IMR-90 (cell line): ENCODE measurements at regions not wholly inside any gene's neighbourhood (a gene's known extent, or its start where the extent isn't known, plus 50 kb on each side); places are given as distances from the start of the nearest gene placed in this dataset.

Experiments
- ATAC-seq: fragments of 200-7000 bp; cut with Tn5 transposase; 2 replicates; pipeline ENCODE4 v1.9.1; 2020; ENCODE audit warnings: low read depth, mild to moderate bottlenecking, moderate library complexity
- BruUV-seq: library from RNA; stranded (reverse); fragments of 400-500 nt; replicated peaks from 2 replicates; lab custom pipeline; 2021; lab: Mats Ljungman, UMichigan
- CTCF ChIA-PET: fragments of 300-600 bp; formaldehyde crosslinking; extraction: SDS; loops from one replicate; lab custom pipeline; 2021; ENCODE audit warnings: antibody characterized with exemption; lab: Yijun Ruan, JAX
- POLR2A ChIA-PET: fragments of 300-600 bp; sonication (Branson Sonifier 250); formaldehyde crosslinking; loops from one replicate; lab custom pipeline; 2022; ENCODE audit warnings: antibody characterized with exemption; ENCODE audit not compliant: unreplicated experiment; lab: Charles Lee
- DNase-seq: peaks from one replicate; pipeline ENCODE4 v3.0.0; 2013
- H2AFZ ChIP-seq: replicated peaks from 2 replicates; pipeline ENCODE3; 2013; ENCODE audit warnings: low read length, mild to moderate bottlenecking; ENCODE audit not compliant: poor library complexity
- H2AK5ac ChIP-seq: 2 replicates; pipeline ENCODE4 v1.6.1; 2013; ENCODE audit warnings: low read depth, low read length, inconsistent platforms
- H2AK9ac ChIP-seq: replicated peaks from 2 replicates; pipeline ENCODE3; 2013; ENCODE audit warnings: mild to moderate bottlenecking, low read depth, low read length, moderate library complexity; ENCODE audit not compliant: poor library complexity
- H2BK120ac ChIP-seq: 2 replicates; pipeline ENCODE4 v1.6.1; 2013; ENCODE audit warnings: low read depth, low read length, inconsistent platforms
- H2BK15ac ChIP-seq: 3 replicates; pipeline ENCODE4 v1.6.1; 2013; ENCODE audit warnings: low read depth, low read length, inconsistent platforms
- H2BK20ac ChIP-seq: 2 replicates; pipeline ENCODE4 v1.6.1; 2013; ENCODE audit warnings: low read depth, mild to moderate bottlenecking, inconsistent platforms, low read length, moderate library complexity
- H2BK5ac ChIP-seq: 2 replicates; pipeline ENCODE4 v1.6.1; 2013; ENCODE audit warnings: mild to moderate bottlenecking, low read depth, low read length, inconsistent platforms; ENCODE audit not compliant: poor library complexity, severe bottlenecking
- H3K14ac ChIP-seq: replicated peaks from 2 replicates; pipeline ENCODE4 v1.6.1; 2013; ENCODE audit warnings: low read depth, low read length, inconsistent platforms
- H3K18ac ChIP-seq: 2 replicates; pipeline ENCODE4 v1.6.1; 2013; ENCODE audit warnings: low read depth, low read length, control low read depth
- H3K23ac ChIP-seq: 2 replicates; pipeline ENCODE4 v1.6.1; 2013; ENCODE audit warnings: low read depth, low read length, inconsistent platforms
- H3K27ac ChIP-seq: 2 replicates; pipeline ENCODE4 v1.5.1; 2013; ENCODE audit warnings: mild to moderate bottlenecking, control low read depth, low read length; ENCODE audit not compliant: insufficient read depth
- H3K27me3 ChIP-seq: 2 replicates; pipeline ENCODE4 v1.6.1; 2013; ENCODE audit warnings: low read length; ENCODE audit not compliant: control insufficient read depth, insufficient read depth
- H3K36me3 ChIP-seq: 2 replicates; pipeline ENCODE4 v1.6.1; 2013; ENCODE audit warnings: low read length, mixed read lengths; ENCODE audit not compliant: control insufficient read depth, insufficient read depth
- H3K4ac ChIP-seq: 2 replicates; pipeline ENCODE4 v1.6.1; 2013; ENCODE audit warnings: low read depth, low read length, inconsistent platforms
- H3K4me1 ChIP-seq: 2 replicates; pipeline ENCODE4 v1.6.1; 2013; ENCODE audit warnings: low read length, mixed read lengths; ENCODE audit not compliant: control insufficient read depth, insufficient read depth
- H3K4me2 ChIP-seq: 2 replicates; pipeline ENCODE4 v1.6.1; 2013; ENCODE audit warnings: low read depth, mild to moderate bottlenecking, control low read depth, low read length, moderate library complexity
- H3K4me3 ChIP-seq: 2 replicates; pipeline ENCODE4 v1.5.1; 2013; ENCODE audit warnings: low read depth, mild to moderate bottlenecking, control low read depth, low read length, moderate library complexity; ENCODE audit not compliant: insufficient read depth
- H3K56ac ChIP-seq: 2 replicates; pipeline ENCODE4 v1.6.1; 2013; ENCODE audit warnings: low read length, inconsistent platforms; ENCODE audit not compliant: insufficient read depth; ENCODE audit errors: extremely low read depth
- H3K79me1 ChIP-seq, 2 experiments: 2 replicates each; pipeline ENCODE4 v1.6.1; 2013; ENCODE audit warnings: low read length in 2 of 2, inconsistent platforms in 1 of 2, low read depth in 1 of 2
- H3K9ac ChIP-seq: 2 replicates; pipeline ENCODE4 v1.6.1; 2013; ENCODE audit warnings: low read depth, low read length, control low read depth
- H3K9me1 ChIP-seq: 2 replicates; pipeline ENCODE4 v1.6.1; 2013; ENCODE audit warnings: low read length, inconsistent platforms; ENCODE audit not compliant: insufficient read depth
- H3K9me3 ChIP-seq: 2 replicates; pipeline ENCODE4 v1.6.1; 2013; ENCODE audit warnings: low read length; ENCODE audit not compliant: control insufficient read depth, insufficient read depth
- H4K20me1 ChIP-seq: 2 replicates; pipeline ENCODE4 v1.6.1; 2013; ENCODE audit warnings: low read length, inconsistent platforms; ENCODE audit not compliant: insufficient read depth
- H4K5ac ChIP-seq: 2 replicates; pipeline ENCODE4 v1.6.1; 2013; ENCODE audit warnings: mild to moderate bottlenecking, low read depth, low read length, control low read depth
- H4K8ac ChIP-seq, 2 experiments: 2 replicates each; pipeline ENCODE4 v1.6.1; 2013; ENCODE audit warnings: low read depth in 2 of 2, low read length in 2 of 2, control low read depth in 1 of 2, inconsistent platforms in 1 of 2
- H4K91ac ChIP-seq: 2 replicates; pipeline ENCODE4 v1.6.1; 2013; ENCODE audit warnings: low read depth, low read length, inconsistent platforms; ENCODE audit not compliant: insufficient read depth
- CEBPB ChIP-seq: IDR thresholded peaks from 2 replicates; pipeline ENCODE4 v1.6.1; 2012; ENCODE audit warnings: low read depth, low read length, improper control_type of control experiment
- CHD1 ChIP-seq: IDR thresholded peaks from 2 replicates; pipeline ENCODE4 v1.6.1; 2012; ENCODE audit warnings: low read depth, low read length, improper control_type of control experiment
- ELK1 ChIP-seq: fragments of 150-350 bp; IDR thresholded peaks from 2 replicates; pipeline ENCODE4 v1.6.1; 2016; ENCODE audit warnings: low read depth, mild to moderate bottlenecking, low read length, moderate library complexity, borderline replicate concordance
- FOS ChIP-seq: fragments of 150-350 bp; IDR thresholded peaks from 2 replicates; pipeline ENCODE4 v1.6.1; 2016; ENCODE audit warnings: low read depth, low read length
- MAZ ChIP-seq: IDR thresholded peaks from 2 replicates; pipeline ENCODE4 v1.6.1; 2012; ENCODE audit warnings: low read depth, mild to moderate bottlenecking, low read length, improper control_type of control experiment, moderate library complexity, borderline replicate concordance
- NFE2L2 ChIP-seq: fragments of 150-350 bp; IDR thresholded peaks from 2 replicates; pipeline ENCODE4 v1.6.1; 2016; ENCODE audit warnings: low read depth, mild to moderate bottlenecking, low read length
- POLR2A ChIP-seq: IDR thresholded peaks from 2 replicates; pipeline ENCODE4 v1.6.1; 2012; ENCODE audit warnings: mild to moderate bottlenecking, low read depth, low read length
- RAD21 ChIP-seq: IDR thresholded peaks from 2 replicates; pipeline ENCODE4 v1.6.1; 2012; ENCODE audit warnings: low read length, improper control_type of control experiment
- RCOR1 ChIP-seq: IDR thresholded peaks from 2 replicates; pipeline ENCODE4 v1.6.1; 2012; ENCODE audit warnings: mild to moderate bottlenecking, low read length, improper control_type of control experiment; ENCODE audit not compliant: insufficient replicate concordance
- RFX5 ChIP-seq: IDR thresholded peaks from 2 replicates; pipeline ENCODE4 v1.8.0; 2012; ENCODE audit warnings: low read depth, mild to moderate bottlenecking, low read length, moderate library complexity
- SMC3 ChIP-seq: fragments of 150-350 bp; IDR thresholded peaks from 2 replicates; pipeline ENCODE4 v1.6.1; 2016; ENCODE audit warnings: low read depth, mild to moderate bottlenecking, antibody characterized with exemption, low read length, moderate library complexity
- USF2 ChIP-seq: fragments of 150-350 bp; IDR thresholded peaks from 2 replicates; pipeline ENCODE4 v1.6.1; 2017; ENCODE audit warnings: mild to moderate bottlenecking, antibody characterized with exemption, low read length, low read depth
- dilution Hi-C: fragments of 300-500 bp; cut with HindIII; formaldehyde crosslinking; loops from one replicate; pipeline ENCODE4 v1.14.3; 2018; ENCODE audit warnings: low sequenced_read_pairs; ENCODE audit not compliant: unreplicated experiment
- in situ Hi-C: fragments of 300-500 bp; cut with MboI; formaldehyde crosslinking; loops from 3 replicates; pipeline ENCODE4 v1.14.3; 2019; ENCODE audit warnings: low sequenced_read_pairs, inconsistent platforms, mixed read lengths
- intact Hi-C: fragments of 100-400 bp; cut with micrococcal nuclease; formaldehyde crosslinking; loops from 2 replicates; pipeline ENCODE4 v1.10.0; 2022
- TF ChIP-seq, protein P1 (sequence below): conservative IDR thresholded peaks from 2 replicates; pipeline ENCODE4 v1.5.1; 2012; ENCODE audit warnings: mild to moderate bottlenecking, low read depth, low read length, improper control_type of control experiment

GRCh38 chr5:30150231-30150630 is 1043.3 kb upstream of the CDH6 start:
- Histone ChIP-seq H2BK5ac (no peak overlapping the region), H2AFZ (no peak overlapping the region), H4K5ac (no peak overlapping the region), H2BK15ac (no peak overlapping the region), H3K18ac (no peak overlapping the region), H3K9ac (no peak overlapping the region), H2AK5ac (no peak overlapping the region), H3K23ac (no peak overlapping the region), H3K4me1 (no peaks in the 10 kb centered on the region), H2AK9ac (no peak overlapping the region), H3K4me3 (no peak overlapping the region), H3K36me3 (no peaks in the 10 kb centered on the region), H4K20me1 (no peaks in the 10 kb centered on the region), H2BK120ac (no peak overlapping the region), H3K14ac (no peak overlapping the region), H3K56ac (no peak overlapping the region), H3K9me1 (no peaks in the 10 kb centered on the region), H4K8ac (no peak overlapping the region), H3K4ac (no peak overlapping the region), H3K9me3 (peaks cover 3% of the 10 kb centered on the region; the same call in 1 of the 2 replicates), H3K79me1 (no peaks in the 10 kb centered on the region), H3K4me2 (no peak overlapping the region), H3K27me3 (no peaks in the 10 kb centered on the region), H3K27ac (no peak overlapping the region), H4K91ac (no peak overlapping the region), H2BK20ac (no peak overlapping the region)
- dilution Hi-C loops, result no loop called here
- DNase-seq, result no peak
- POLR2A ChIA-PET, result no interaction called here
- no TSS peak for BruUV-seq
- CTCF ChIA-PET, result no interaction called here
- intact Hi-C loops, result no loop called here
- in situ Hi-C loops, result no loop called here
- no peak for ATAC-seq
- TF ChIP-seq RFX5, result no peak
- no peak for TF ChIP-seq POLR2A
- TF ChIP-seq ELK1, result no peak
- TF ChIP-seq RCOR1, result no peak
- no peak for TF ChIP-seq FOS
- TF ChIP-seq NFE2L2, result no peak
- no peak for TF ChIP-seq SMC3
- no peak for TF ChIP-seq CHD1
- no peak for TF ChIP-seq MAZ
- no peak for TF ChIP-seq USF2
- TF ChIP-seq, protein P1, sequence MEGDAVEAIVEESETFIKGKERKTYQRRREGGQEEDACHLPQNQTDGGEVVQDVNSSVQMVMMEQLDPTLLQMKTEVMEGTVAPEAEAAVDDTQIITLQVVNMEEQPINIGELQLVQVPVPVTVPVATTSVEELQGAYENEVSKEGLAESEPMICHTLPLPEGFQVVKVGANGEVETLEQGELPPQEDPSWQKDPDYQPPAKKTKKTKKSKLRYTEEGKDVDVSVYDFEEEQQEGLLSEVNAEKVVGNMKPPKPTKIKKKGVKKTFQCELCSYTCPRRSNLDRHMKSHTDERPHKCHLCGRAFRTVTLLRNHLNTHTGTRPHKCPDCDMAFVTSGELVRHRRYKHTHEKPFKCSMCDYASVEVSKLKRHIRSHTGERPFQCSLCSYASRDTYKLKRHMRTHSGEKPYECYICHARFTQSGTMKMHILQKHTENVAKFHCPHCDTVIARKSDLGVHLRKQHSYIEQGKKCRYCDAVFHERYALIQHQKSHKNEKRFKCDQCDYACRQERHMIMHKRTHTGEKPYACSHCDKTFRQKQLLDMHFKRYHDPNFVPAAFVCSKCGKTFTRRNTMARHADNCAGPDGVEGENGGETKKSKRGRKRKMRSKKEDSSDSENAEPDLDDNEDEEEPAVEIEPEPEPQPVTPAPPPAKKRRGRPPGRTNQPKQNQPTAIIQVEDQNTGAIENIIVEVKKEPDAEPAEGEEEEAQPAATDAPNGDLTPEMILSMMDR, result no peak
- no peak for TF ChIP-seq RAD21
- TF ChIP-seq CEBPB, result no peak
